Iris pigment epithelial cell (primary cell): ENCODE measurements at regions not wholly inside any gene's neighbourhood (a gene's known extent, or its start where the extent isn't known, plus 50 kb on each side); places are given as distances from the start of the nearest gene placed in this dataset.
"Not testable (repeated sequence)": the region's sequence is repeated elsewhere in the genome, so short reads cannot be mapped to it uniquely, and the experiment has no call there.

Source experiments
- DNase-seq: peaks from one replicate; pipeline ENCODE4 v3.0.0-alpha.2; 2011; ENCODE audit warnings: low read depth

GRCh38 chr2:219832904-219833303 is 205.5 kb downstream of the SLC4A3 start:
- no peak for DNase-seq

- DNase-seq, result no peak
Observed at GRCh38 chr2:219835493-219835892, 208.1 kb downstream of the SLC4A3 start.

- no peak for DNase-seq
Observed at GRCh38 chr2:219836647-219837177, 209.3 kb downstream of the SLC4A3 start.

- no peak for DNase-seq
Observed at GRCh38 chr2:219844401-219845091, 217.1 kb downstream of the SLC4A3 start.

- no peak for DNase-seq
Observed at GRCh38 chr2:219848882-219849281, 221.5 kb downstream of the SLC4A3 start.

GRCh38 chr2:219851169-219851568 is 223.7 kb downstream of the SLC4A3 start:
- no peak for DNase-seq

- peak; percentile 6 for DNase-seq
Observed at GRCh38 chr2:219851801-219852481, 224.5 kb downstream of the SLC4A3 start.

GRCh38 chr2:219852626-219853025 is 225.2 kb downstream of the SLC4A3 start:
- no peak for DNase-seq

- DNase-seq, result no peak
Observed at GRCh38 chr2:219856602-219857001, 229.2 kb downstream of the SLC4A3 start.

GRCh38 chr2:219857751-219858150 is 230.3 kb downstream of the SLC4A3 start:
- DNase-seq, result no peak

GRCh38 chr2:219861307-219861706 is 233.9 kb downstream of the SLC4A3 start:
- DNase-seq, result no peak

GRCh38 chr2:219864154-219864553 is 236.7 kb downstream of the SLC4A3 start:
- DNase-seq, result no peak

GRCh38 chr2:219868635-219869034 is 241.2 kb downstream of the SLC4A3 start:
- DNase-seq, result no peak

- no peak for DNase-seq
Observed at GRCh38 chr2:219870041-219870440, 242.6 kb downstream of the SLC4A3 start.

GRCh38 chr2:219871351-219871750 is 243.9 kb downstream of the SLC4A3 start:
- DNase-seq, result no peak

GRCh38 chr2:219875036-219875435 is 247.6 kb downstream of the SLC4A3 start:
- no peak for DNase-seq

- not testable (repeated sequence) for DNase-seq
Observed at GRCh38 chr2:219875986-219876385, 248.6 kb downstream of the SLC4A3 start.

GRCh38 chr2:219876931-219877330 is 249.5 kb downstream of the SLC4A3 start:
- no peak for DNase-seq

- DNase-seq, result no peak
Observed at GRCh38 chr2:219877728-219878127, 250.3 kb downstream of the SLC4A3 start.

GRCh38 chr2:219878516-219878915 is 251.1 kb downstream of the SLC4A3 start:
- DNase-seq, result no peak

GRCh38 chr2:219881851-219882250 is 254.4 kb downstream of the SLC4A3 start:
- DNase-seq, result no peak

- no peak for DNase-seq
Observed at GRCh38 chr2:219886615-219887014, 259.2 kb downstream of the SLC4A3 start.

- DNase-seq, result no peak
Observed at GRCh38 chr2:219887870-219888269, 260.4 kb downstream of the SLC4A3 start.

- DNase-seq, result no peak
Observed at GRCh38 chr2:219893541-219893940, 266.1 kb downstream of the SLC4A3 start.
